Kidney tubule cell (primary cell): ENCODE measurements at regions not wholly inside any gene's neighbourhood (a gene's known extent, or its start where the extent isn't known, plus 50 kb on each side); places are given as distances from the start of the nearest gene placed in this dataset.

Experiments used
- DNase-seq: peaks from one replicate; pipeline ENCODE4 v3.0.0-alpha.2; 2018; ENCODE audit warnings: low spot score

GRCh38 chr13:83935566-83935965 is 53.3 kb upstream of the SLITRK1 start:
- no peak for DNase-seq
